GM19351 (cell line): ENCODE measurements at regions not wholly inside any gene's neighbourhood (a gene's known extent, or its start where the extent isn't known, plus 50 kb on each side); places are given as distances from the start of the nearest gene placed in this dataset.

ENCODE experiments used
- ATAC-seq: cut with Tn5 transposase; IDR thresholded peaks from one replicate; pipeline ENCODE4 v1.9.1; 2021; ENCODE audit warnings: mild to moderate bottlenecking, moderate library complexity; ENCODE audit not compliant: unreplicated experiment

DNA sequence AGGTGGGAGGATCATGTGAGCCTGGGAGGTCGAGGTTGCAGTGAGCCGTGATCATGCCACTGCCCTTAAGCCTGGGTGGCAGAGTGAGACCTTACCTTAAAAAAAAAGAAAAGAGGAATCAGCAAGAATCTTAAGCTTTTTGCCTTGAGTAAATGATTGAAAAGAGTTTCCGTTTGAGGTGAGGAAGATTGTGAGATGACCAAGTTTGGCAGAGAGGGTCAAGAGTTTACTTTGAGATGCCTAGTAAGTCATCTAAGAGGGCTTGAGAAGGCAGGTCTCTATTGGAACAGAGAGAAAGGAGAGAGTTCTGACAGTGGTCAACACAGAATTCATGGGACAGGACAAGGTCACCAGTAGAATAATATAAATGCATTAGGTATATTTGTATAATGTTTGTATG is 572.1 kb downstream of the TLE4 start:
- ATAC-seq: no peak

DNA sequence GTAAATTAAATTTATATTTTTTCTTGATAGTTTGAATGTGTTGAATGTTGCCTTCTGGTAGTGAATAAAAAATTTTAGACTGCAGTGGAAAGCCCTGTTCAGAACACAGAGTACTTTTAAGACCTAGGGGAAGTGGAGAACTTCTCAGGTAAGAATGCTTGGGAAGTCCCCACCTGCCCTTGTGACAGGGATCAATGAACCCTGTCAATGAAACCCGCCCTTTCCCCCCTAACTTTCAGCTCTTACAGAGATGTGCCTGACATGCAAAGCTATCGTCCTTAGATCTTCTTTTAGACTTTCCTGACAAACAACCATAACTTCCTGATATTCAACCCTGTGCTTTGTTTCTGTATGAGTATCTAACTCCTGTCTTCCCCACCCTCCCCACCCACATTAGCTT is 562.7 kb downstream of the TLE4 start:
- peak; percentile 93 for ATAC-seq

DNA sequence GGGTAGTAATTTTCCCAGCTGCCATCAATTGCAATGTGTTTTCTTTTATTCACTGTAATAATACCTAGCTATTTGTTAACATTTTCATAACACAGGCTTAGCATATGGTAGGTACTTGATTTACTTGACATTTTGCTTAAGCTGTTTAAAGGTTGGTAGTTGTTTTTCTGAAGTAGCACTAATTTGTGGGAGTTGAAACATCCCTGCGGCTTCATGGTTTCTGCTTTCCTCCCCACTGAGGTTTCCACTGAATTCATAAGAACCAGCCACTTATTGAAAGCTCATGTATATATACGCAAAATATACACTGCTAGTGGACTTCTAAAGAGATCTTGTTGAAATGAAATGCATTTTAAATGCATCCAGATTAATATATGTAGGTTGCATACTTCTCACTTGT is 559.9 kb downstream of the TLE4 start:
- ATAC-seq: no peak

DNA sequence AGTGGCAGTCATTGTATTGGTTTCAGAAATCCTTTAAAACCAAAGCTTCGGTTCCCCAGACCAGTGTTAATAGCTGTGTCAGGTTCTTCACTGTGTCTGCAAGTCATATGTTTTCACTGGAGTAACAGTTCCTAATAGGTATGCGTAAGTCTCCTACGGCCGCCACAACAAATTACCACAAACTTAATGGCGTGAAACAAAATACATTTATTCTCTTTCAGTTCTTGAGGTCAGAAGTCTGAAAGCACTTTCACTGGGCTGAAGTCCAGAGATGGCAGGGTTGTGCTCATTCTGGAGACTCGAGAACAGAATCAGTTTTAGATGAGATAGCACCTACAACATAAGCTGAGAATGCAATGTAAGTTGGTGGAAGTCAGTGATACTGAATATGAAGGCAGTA is 556.2 kb downstream of the TLE4 start:
- no peak for ATAC-seq

DNA sequence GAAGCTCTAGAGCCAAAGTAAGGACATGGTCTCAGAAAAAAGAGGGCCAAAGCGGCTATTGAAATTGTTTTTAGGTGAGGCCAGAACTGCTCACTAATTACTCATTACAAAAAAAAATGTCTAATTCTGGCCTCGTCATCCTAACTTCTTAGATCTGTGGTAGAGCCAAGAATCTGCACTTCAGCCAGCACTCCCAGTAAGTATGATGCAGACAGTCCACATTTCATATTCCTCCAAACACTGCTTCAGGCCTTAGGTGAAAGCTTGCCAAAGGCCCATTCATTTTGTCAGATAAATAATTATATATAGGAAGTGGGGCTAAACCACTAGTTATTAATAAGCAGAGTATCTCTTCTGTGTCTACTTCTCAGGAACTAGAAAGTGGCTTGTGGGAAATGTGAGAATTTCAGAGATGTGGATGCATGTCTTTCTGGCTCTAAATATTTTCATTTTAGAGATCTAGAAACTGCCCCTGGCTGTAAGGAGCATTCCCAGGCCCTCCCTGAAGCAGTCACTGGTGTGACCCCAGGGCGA is 554.0 kb downstream of the TLE4 start:
- ATAC-seq: no peak

DNA sequence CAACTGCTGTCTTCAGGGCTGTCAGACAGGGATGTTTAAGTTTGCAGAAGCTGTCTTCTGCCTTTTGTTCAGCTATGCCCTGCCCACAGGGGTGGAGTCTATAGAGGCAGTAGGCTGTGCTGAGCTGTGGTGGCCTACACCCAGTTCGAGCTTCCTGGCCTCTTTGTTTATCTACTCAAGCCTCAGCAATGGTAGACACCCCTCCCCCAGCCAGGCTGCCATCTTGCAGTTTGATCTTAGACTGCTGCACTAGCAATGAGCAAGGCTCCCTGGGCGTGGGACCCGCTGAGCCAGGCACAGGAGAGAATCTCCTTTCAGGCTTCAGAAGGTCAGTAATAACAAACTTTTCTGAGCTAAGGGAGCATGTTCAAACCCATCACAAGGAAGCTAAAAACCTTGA is 545.3 kb downstream of the TLE4 start:
- no peak for ATAC-seq

DNA sequence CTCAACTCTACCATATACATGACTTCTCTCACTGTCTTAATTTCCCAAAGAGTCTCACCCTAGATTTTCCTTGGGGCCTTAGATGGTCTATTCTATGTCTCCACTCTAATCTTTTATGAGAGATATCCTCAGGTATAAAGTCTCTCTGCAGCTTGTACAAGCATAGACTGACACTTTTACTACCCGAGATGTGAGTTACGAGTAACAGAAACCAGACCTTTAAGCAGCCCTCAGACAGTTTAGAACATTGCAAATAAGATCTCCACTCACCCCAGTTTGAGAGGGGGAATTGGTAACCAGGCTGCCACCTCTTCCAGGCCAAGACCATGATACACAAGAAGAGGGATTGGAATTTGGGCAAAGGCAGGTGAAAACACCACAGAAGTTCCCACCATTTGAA is 542.5 kb downstream of the TLE4 start:
- ATAC-seq: peak; percentile 67

DNA sequence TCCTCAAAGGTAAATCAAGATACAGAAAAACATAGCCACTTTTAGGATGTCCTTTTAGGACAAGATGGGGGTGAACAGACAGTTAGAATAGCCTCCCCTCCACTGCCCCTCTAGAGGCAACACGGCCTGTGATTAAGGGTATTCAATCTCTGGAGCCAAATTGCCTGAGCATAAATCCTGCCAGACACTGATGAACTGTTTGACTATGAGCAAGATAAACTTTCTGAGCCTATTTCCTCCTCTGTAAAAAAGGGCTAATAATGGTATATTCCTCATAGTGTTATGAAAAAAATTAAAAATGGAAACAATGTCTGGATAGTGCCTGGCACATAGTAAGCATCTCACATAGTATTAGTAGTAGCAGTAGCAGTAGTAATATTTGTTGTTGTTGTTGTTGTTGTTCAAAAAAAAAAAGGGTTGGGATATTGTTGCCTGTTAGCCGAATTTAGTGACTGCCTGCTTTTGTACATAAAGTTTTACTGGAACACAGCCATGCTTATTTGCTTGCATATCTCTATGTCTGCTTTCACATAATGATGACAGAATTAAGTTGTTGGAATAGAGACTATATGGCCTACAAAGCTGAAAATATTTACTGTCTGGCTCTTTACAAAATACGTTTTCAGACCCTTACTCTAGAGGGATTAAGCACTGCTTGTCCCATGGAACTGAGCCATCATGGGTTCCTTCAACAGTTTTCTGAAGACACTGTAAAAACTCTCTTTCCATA is 536.3 kb downstream of the TLE4 start:
- ATAC-seq: no peak

DNA sequence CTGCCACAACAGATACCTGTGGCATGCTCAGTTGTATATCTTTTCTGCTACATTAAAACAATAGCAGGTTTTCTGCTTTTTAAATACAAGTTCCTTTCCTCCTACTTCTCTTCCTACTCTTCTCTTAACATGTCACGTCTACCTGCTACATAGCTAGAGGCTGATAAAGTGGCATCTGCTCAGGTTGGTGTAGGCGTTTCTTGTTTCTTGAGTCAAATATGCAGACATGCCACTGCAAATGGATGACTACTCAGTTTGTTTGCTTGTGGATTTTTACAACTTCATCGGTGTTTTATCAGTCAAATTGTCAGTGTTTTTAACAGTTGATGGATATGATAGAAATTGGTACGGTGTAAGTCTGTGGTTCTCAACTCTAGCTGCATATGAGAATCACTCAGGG is 525.7 kb downstream of the TLE4 start:
- no peak for ATAC-seq

DNA sequence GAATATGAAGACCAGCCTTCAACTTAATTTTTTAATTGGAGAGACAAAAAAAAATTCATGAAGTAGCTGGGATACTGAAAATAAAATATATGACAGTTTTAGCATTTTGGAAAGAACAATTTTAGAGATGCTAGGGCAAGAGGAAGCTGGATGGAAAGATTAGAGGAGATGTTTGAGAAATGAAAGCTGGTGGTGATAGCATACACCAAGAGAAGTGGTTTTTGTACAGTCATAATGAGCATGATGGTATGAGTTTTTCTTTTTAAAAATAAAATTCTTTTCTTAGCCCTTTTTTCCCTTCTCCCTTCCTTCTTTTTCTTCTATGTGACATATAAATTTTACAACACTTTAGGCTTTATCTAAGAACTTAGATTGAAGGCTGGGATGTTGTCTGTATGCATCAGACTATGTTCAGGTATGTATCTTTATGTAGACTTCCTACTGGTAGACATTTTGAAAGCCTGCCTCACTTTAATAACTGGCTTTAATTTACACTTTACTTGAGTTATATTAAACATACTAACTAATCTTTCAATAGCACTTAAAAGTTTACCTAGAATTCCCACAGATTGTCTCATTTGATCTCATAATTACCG is 522.5 kb downstream of the TLE4 start:
- ATAC-seq: peak; percentile 92

DNA sequence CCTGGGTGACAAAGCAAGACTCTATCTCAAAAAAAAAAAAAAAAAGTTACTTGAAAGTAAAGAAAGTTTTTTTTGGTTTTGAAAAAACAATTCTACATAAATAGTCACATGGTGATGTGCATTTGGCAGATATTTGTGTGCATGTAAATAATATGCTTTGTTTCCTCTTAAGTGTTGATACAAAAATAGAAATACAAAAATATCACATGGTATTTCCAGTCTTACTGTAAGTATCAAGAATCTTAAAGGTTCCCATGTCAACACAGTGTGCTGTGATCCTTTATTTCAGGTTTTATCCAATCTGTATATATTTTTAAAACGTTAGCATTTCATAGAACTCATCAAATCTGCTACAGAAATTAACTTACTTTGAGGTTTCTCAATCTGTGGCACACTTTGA is 521.9 kb downstream of the TLE4 start:
- ATAC-seq: peak; percentile 14

DNA sequence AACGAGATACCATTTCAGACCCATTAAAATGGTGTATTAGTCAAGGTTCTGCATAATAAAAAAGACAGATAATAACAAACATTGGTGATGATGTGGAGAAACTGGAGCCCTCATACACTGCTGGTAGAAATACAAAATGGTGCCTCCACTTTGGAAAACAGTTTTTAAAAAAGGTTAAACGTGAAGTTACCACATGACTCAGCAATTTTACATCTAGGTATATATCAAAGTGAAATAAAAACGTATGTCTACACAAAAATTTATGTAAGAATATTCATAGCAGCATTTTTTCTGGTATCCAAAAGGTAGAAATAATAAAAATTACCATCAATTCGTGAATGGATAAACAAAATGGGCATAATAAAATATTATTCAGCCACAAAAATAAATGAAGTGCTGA is 519.8 kb downstream of the TLE4 start:
- no peak for ATAC-seq

DNA sequence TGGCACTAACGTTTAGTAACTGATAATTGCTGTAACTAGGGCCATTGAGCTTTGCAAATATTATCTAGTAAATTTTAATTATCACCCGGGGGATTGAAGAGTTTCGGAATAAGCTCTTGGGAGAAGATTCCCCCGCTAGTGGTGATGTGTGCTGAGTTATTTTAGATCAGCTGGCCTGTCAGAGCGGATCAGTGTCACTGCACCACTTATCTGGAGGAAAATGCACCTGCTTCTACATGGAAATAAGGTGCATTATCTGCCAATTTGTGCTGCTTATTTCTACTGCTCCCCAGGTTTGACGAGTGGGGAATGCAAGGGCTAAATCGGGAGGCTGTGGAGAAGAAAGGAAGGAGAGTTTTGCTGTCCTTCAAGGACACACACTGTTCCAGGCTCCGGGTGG is 518.6 kb downstream of the TLE4 start:
- no peak for ATAC-seq

DNA sequence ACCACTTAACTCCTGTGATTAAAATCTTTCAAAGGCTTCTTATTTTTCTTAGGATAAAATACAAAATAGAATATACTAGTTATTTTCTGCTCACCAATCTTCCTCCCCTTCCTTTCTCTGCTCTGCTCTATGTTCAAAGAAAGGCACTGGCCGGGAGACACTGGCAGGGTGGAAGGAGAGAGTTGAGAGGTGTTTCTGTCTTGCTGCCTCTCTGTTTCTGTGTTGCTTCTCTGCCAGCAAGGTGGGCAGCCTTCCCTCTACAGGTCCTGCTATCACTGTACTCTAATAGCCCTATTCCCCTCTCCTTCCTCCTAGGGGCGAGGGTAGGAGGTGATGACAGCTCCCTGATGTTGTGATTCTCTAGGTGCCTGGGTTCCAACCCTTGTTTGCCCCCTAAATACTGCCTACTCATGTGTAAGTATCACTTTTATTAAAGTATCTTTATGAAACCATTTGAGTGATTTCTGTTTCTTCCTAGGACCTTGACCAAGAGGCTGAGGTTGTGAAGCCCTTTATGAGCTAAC is 515.1 kb downstream of the TLE4 start:
- no peak for ATAC-seq

DNA sequence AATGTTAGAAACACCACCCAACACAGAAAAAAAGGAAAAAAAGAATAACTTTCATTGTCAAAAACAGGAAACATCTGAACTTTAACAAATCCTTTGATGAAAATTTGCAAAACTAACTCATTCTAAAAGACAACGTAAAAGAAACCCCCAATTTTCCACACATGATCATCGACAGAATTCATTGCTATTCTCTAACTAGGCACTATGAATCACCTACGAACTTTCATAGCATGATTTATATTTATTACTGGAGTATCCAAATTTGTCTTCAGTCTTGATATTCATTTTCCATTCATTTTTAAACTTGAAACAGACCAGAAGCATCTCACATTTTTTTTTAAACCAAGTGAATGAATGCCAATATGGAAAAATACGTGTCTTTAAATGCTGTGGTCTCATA is 514.6 kb downstream of the TLE4 start:
- ATAC-seq: no peak

DNA sequence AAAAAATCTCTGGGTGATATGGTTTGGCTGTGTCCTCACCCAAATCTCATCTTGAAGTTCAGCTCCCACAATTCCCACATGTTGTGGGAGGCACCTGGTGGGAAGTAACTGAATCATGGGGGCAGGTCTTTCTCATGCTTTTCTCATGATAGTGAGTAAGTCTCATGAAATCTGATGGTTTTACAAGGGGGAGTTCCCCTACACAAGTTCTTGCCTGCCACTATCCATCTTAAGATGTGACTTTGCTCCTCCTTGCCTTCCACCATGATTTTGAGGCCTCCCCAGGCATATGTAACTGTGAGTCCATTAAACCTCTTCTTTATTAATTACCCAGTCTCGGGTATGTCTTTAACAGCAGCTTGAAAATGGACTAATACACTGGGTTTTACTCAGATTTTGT is 513.9 kb downstream of the TLE4 start:
- no peak for ATAC-seq

DNA sequence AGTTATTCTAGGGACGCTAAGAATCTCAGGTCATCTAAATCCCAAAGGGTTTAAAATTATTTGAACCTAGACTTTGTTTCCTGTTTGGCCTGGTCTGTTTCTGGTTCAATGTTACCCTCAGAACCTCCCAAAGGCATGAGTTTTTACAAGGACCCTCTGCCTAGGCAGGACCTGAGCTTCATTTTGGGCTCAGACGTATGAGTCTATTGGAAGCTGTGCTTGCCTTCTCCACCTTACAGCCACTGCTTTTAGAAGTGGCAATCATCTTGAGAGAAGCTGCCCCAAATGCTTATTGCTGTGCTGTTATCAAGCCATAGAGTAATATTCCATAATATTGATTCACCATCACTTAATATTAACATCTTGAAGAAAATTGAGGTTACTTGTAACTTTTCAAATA is 510.4 kb downstream of the TLE4 start:
- ATAC-seq: peak; percentile 33

DNA sequence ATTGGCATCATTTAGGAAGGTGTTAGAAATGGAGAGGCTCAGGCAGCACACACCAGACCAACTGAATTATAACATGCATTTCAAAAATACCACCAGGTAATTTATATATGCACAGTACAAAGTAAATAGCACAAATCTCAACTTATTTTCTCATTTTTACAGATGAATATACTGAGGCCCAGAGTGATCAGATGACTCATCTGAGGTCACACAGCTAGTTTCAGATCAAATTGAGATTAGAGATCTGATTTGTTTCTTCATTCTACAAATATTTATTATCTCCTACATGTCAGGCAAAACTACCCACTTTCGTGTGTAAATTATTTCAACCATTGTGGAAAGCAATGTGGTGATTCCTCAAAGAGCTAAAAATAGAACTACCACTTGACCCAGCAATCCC is 507.1 kb downstream of the TLE4 start:
- ATAC-seq: no peak

DNA sequence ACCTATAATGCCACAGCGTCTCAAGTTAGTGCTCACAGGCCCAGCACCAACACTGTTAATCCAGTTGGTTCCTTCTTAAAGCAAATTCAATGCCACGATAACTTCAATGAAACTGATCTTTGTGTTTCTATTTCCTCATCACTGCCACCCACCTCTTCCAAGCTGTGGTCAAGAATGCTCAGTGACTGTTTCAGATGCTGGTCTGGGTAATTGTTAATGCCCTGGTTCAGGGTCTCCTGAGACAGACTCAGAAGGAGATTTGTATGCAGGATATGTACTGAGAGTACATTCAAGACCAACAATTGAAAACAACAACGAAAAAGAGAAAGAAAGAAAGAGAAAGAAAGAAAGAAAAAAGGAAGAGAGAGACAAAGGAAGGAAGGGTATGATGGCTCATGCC is 505.3 kb downstream of the TLE4 start:
- ATAC-seq: no peak

DNA sequence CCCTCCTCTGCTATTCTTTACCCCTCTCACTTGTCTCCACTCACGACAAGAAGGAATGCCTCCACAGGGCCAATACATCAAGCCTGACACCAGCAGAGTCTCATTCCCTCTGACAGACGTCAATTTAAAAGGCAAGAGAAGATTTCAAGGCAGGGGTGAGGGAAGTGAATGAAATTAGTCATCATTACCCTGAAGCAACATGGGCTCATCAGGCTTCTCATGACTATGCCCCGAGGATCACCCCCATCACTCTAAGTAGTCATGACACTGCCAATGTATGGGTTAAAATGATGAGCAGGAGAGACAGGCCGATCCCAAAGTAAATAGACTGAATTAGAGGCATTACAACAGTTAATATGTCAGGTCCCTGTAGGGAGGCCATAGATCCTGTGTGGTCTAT is 504.4 kb downstream of the TLE4 start:
- no peak for ATAC-seq

DNA sequence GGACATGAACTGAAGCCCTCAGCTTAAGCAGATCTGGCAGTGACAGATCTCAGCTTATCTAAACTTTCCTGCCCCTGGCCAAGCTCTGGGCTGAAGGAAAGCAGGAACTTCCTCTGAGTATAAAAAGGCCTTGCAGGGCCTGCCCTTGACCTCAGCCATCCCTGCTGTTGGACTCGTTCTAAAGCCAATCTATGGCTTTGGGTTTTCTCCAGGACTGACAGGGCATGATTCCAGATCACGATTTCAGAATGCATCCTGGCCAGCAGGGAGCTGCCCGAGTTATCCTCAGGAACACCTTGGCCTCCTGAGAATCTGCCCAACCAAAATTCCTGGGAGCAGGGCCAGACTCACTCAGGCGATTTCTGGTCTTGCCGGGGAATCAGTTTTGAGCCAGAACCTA is 502.7 kb downstream of the TLE4 start:
- ATAC-seq: no peak

DNA sequence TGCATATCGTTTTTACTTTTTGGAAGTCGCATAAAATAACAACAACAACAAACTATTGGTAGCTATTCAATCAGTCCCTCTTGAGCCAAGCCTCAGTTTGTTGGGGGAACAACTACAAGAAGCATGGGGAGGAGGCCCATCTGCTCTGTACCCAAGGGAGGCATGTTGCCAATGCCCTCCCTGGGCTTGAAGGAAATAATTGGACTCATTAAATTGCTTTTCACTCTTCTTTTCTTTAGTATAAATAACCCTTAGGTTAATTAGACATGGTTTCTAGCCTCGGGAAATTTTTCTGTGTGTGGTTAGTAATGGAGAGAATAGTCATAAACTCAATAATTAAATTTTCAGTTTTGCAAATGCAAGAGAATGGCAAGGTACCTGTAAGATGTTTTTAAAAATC is 500.7 kb downstream of the TLE4 start:
- ATAC-seq: no peak
